Activated CD8-positive, alpha-beta memory T cell treated with anti-CD3 and anti-CD28 coated beads, Interleukin-2, amount 10 ng/mL, durations not matched to agents 7 days and 5 days (primary cell): ENCODE measurements at regions not wholly inside any gene's neighbourhood (a gene's known extent, or its start where the extent isn't known, plus 50 kb on each side); places are given as distances from the start of the nearest gene placed in this dataset.

ENCODE experiments used
- ATAC-seq: fragments of 150-1000 bp; cut with Tn5 transposase; one replicate; pipeline ENCODE4 v1.10.0; 2021; ENCODE audit warnings: moderate library complexity
- CTCF ChIA-PET: fragments of 350-600 bp; sonication (Branson Sonifier 250); formaldehyde crosslinking; loops from one replicate; lab custom pipeline; 2021; ENCODE audit warnings: antibody characterized with exemption; lab: Charles Lee
- DNase-seq: peaks from one replicate; pipeline ENCODE4 v3.0.0-alpha.2; 2020
- H3K27ac Mint-ChIP-seq: one replicate; pipeline ENCODE4 v1.8.0; 2021; ENCODE audit warnings: mild to moderate bottlenecking, mixed read lengths
- H3K27me3 Mint-ChIP-seq: one replicate; pipeline ENCODE4 v1.8.0; 2021; ENCODE audit warnings: mixed read lengths
- H3K36me3 Mint-ChIP-seq: one replicate; pipeline ENCODE4 v1.8.0; 2021; ENCODE audit warnings: mild to moderate bottlenecking, mixed read lengths
- H3K4me1 Mint-ChIP-seq: one replicate; pipeline ENCODE4 v1.8.0; 2021; ENCODE audit warnings: mixed read lengths
- H3K4me3 Mint-ChIP-seq: one replicate; pipeline ENCODE4 v1.8.0; 2021; ENCODE audit warnings: mild to moderate bottlenecking, moderate library complexity, mixed read lengths
- H3K9me3 Mint-ChIP-seq: one replicate; pipeline ENCODE4 v1.8.0; 2022; ENCODE audit warnings: low read depth, mixed read lengths

DNA sequence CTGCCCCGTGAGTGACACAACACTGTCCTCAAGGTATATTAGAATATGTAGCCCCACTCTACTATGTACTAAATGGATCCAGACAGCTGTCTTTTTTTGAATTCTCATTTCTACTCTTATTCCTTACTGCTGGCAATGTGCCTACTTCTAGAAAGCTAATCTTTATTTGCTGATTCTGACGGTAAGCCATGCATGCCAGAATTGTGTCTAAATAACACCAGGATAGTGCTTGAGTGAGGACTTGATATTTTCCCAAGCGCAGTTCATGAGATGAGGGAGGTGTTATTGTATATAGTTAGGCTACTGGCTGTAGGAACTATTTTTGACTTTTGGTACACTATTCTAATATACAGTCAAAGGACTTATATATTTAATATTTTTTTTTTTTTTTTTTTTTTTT lies 316.2 kb upstream of the NAV3 start:
- no peaks in the 10 kb centered on the region for H3K4me1 Mint-ChIP-seq
- no peak overlapping the region for H3K4me3 Mint-ChIP-seq
- DNase-seq (no peak), ATAC-seq (no peak)
- H3K9me3 Mint-ChIP-seq: no peaks in the 10 kb centered on the region
- H3K27ac Mint-ChIP-seq: no peak overlapping the region
- no peaks in the 10 kb centered on the region for H3K36me3 Mint-ChIP-seq
- no peaks in the 10 kb centered on the region for H3K27me3 Mint-ChIP-seq
- CTCF ChIA-PET: no interaction called here

DNA sequence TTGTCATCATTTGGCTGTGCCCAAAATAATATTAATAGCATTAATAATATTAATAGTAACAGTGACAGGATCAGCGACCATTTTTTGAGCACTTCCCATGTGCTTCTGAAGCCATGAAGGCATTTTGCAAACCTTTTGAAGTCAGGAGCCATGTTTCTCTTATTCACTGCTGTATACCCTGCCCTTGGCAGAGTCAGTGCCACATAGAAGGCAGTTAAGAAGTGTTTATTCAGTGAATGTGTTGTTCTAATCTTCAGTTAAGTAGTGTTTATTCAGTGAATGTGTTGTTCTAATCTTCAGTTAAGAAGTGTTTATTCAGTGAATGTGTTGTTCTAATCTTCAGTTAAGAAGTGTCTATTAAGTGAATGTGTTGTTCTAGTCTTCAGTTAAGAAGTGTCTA lies 319.7 kb upstream of the NAV3 start:
- Mint-ChIP-seq H3K4me1 (no peaks in the 10 kb centered on the region), H3K36me3 (no peaks in the 10 kb centered on the region), H3K9me3 (no peaks in the 10 kb centered on the region), H3K27ac (no peak overlapping the region), H3K27me3 (no peaks in the 10 kb centered on the region), H3K4me3 (no peak overlapping the region)
- ATAC-seq (no peak), DNase-seq (no peak)
- CTCF ChIA-PET: no interaction called here

DNA sequence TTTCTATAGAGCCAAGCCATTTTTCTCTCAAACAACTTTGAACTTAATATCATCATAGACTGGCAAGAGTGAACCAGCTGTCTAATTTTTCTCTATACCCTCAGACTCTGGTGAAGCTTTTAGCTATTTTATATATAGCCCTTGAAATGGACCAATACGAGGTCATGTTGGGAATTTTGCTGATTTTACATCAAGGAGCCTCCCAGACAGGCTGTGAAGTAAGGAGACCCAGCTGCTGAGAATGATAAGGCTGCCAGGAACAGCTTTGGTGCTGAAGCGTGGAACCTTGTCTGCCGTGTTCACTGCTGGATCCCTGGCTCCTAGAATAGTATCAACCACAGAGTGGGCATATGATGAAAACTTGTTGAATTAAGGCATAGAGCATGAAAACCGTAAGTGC lies 326.2 kb upstream of the NAV3 start:
- CTCF ChIA-PET: no interaction called here
- DNase-seq (no peak), ATAC-seq (no peak)
- H3K9me3 Mint-ChIP-seq: peaks cover 6% of the 10 kb centered on the region
- H3K4me3 Mint-ChIP-seq: no peak overlapping the region
- no peak overlapping the region for H3K27ac Mint-ChIP-seq
- no peaks in the 10 kb centered on the region for H3K4me1 Mint-ChIP-seq
- H3K36me3 Mint-ChIP-seq: no peaks in the 10 kb centered on the region
- H3K27me3 Mint-ChIP-seq: no peaks in the 10 kb centered on the region

DNA sequence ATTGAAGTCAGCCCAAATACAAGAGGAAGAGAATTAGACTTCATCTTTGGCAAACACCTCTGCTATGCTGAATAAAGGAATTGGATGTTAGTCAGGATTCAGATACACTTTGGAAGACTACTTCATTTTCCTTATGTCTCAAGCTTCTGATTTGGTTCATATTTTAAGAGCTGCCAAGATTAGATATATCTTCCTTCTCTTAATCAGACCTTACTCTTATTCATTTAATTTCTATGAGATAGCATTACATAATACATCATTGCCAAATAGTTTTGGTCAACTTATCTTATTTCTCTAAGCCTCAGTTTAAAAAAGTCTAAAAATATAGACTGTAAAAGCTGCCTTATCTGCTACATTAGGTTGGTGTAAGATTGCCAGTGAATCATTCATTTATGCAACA lies 330.6 kb upstream of the NAV3 start:
- DNase-seq: no peak
- H3K36me3 Mint-ChIP-seq: no peaks in the 10 kb centered on the region
- no peak for ATAC-seq
- no peak overlapping the region for H3K4me3 Mint-ChIP-seq
- CTCF ChIA-PET: no interaction called here
- H3K27me3 Mint-ChIP-seq: no peaks in the 10 kb centered on the region
- H3K27ac Mint-ChIP-seq: no peak overlapping the region
- H3K4me1 Mint-ChIP-seq: no peaks in the 10 kb centered on the region
- H3K9me3 Mint-ChIP-seq: peaks cover 6% of the 10 kb centered on the region

DNA sequence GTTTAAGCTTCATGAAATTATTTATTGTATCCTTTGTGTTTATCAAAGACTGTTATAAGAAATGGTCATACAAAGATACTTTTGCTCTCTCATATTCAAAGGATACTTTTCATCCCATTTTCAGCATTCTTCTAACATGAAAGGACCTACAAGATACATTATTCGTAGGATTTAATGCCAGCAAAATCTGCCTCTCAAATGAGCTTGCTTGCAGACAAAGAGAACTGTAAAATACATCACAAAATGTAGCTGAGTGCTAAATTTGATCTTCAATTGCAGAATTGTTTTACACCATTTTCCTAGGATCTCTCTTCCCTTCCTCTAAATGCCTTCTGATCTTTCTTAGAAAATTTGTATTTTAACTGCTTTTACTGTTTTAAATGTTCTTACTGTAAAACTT lies 333.0 kb upstream of the NAV3 start:
- Mint-ChIP-seq H3K27ac (no peak overlapping the region), H3K4me1 (no peaks in the 10 kb centered on the region), H3K36me3 (no peaks in the 10 kb centered on the region), H3K9me3 (peaks cover 4% of the 10 kb centered on the region), H3K27me3 (no peaks in the 10 kb centered on the region), H3K4me3 (no peak overlapping the region)
- CTCF ChIA-PET: no interaction called here
- DNase-seq (no peak), ATAC-seq (no peak)

DNA sequence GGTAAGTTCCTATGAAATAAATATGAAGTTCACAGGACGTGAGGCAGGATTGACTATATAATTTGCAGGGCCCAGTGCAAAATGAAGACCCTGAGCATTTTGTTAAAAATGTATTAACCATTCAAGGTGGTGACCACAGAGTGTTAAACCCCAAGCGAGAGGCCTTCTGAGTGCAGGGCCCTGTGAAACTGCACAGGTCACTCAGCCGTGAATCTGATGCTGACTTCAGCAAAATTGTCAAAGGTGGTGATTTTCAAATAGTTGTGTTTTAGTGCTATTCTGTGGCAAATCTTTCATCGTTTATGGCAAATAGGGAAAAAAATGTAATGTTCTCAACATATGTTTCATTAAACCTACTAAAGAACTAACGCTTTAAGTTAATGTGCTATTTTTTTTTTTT lies 334.0 kb upstream of the NAV3 start:
- DNase-seq (no peak), ATAC-seq (no peak)
- Mint-ChIP-seq H3K9me3 (peaks cover 4% of the 10 kb centered on the region), H3K4me3 (no peak overlapping the region), H3K27me3 (no peaks in the 10 kb centered on the region), H3K36me3 (no peaks in the 10 kb centered on the region), H3K4me1 (no peaks in the 10 kb centered on the region), H3K27ac (no peak overlapping the region)
- CTCF ChIA-PET: no interaction called here

DNA sequence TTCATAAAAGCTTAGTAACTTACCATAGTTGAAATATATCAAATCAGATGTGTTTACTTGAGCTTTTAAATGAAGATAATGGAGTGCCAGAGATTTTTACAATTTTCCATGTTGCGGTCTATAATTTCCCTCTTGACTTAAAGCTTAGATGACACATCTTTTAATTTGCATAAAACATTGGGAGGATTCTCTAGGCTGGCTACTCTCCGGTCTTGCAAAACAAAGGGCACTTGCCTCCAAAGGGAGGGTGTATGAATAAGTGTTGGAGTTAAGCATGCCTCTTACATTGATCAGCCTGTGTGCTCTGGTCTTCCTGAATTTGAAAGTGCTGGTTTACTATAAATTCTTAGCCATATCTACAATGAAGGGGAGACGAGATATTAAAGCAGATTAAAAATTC lies 336.4 kb upstream of the NAV3 start:
- no peak overlapping the region for H3K4me3 Mint-ChIP-seq
- H3K27me3 Mint-ChIP-seq: no peaks in the 10 kb centered on the region
- DNase-seq (no peak), ATAC-seq (no peak)
- no peaks in the 10 kb centered on the region for H3K4me1 Mint-ChIP-seq
- H3K9me3 Mint-ChIP-seq: no peaks in the 10 kb centered on the region
- no peak overlapping the region for H3K27ac Mint-ChIP-seq
- H3K36me3 Mint-ChIP-seq: no peaks in the 10 kb centered on the region
- CTCF ChIA-PET: no interaction called here

DNA sequence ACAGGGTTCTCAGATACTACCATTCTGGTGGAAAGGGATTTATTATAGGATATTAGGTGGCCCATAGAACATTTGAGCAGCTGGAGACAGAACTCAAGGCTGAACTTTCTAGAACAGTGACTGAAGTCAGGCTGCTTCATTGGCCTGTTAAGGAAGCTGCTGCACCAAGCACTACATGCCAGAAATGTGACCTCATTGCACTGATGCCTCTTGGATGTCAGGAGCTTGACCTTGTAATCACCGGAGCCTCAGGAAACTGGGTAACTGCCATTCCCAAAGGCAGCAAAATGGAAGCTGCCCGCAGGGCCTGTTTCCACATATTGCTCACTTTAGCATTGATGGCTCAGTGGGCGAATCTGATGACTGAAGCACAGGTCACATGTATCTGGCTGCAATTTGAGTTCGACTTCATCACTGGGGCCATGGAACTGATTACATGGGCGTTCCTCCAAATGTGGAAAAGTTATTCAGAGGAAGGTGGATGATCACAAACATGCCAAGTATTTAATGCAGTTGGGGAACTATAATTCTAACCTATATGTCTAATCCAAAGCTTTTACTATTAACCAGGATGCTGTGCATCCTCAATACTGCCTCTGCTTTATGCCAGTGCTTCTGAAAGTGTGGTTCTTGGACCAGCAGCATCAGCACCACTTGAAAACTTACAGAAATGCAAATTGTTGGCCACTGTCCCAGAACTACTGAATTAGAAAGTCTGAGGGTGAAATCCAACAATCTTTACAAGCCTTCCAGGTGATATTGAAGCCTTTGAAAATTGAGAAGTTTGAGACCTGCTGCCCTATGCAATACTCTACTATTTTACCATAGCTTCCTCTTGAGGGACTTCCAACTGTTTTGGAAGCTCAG lies 337.2 kb upstream of the NAV3 start:
- Mint-ChIP-seq H3K36me3 (no peaks in the 10 kb centered on the region), H3K9me3 (no peaks in the 10 kb centered on the region), H3K27me3 (no peaks in the 10 kb centered on the region), H3K4me1 (no peaks in the 10 kb centered on the region), H3K27ac (no peak overlapping the region), H3K4me3 (no peak overlapping the region)
- ATAC-seq (no peak), DNase-seq (no peak)
- CTCF ChIA-PET: no interaction called here

DNA sequence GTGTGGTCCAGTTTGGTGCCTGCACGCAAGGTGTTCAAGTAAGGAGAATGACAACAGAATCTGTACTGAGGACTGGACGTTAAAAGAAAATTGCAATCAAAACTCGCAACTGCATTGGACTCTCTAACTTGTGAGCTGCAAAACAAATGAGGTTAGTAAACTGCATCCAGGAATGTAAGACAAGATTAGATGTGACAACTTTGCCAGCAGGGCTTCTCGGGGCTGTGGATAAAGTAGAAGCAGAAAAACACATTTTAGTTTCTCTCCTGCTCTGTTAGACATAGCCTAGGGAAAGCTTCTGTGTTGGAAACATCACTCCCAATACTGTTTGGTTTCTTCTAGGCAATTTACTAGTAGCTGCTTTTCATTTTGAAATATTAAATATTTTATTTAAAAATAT lies 338.2 kb upstream of the NAV3 start:
- CTCF ChIA-PET: no interaction called here
- Mint-ChIP-seq H3K9me3 (no peaks in the 10 kb centered on the region), H3K36me3 (no peaks in the 10 kb centered on the region), H3K27ac (no peak overlapping the region), H3K4me1 (no peaks in the 10 kb centered on the region), H3K27me3 (no peaks in the 10 kb centered on the region), H3K4me3 (no peak overlapping the region)
- ATAC-seq: no peak
- no peak for DNase-seq

DNA sequence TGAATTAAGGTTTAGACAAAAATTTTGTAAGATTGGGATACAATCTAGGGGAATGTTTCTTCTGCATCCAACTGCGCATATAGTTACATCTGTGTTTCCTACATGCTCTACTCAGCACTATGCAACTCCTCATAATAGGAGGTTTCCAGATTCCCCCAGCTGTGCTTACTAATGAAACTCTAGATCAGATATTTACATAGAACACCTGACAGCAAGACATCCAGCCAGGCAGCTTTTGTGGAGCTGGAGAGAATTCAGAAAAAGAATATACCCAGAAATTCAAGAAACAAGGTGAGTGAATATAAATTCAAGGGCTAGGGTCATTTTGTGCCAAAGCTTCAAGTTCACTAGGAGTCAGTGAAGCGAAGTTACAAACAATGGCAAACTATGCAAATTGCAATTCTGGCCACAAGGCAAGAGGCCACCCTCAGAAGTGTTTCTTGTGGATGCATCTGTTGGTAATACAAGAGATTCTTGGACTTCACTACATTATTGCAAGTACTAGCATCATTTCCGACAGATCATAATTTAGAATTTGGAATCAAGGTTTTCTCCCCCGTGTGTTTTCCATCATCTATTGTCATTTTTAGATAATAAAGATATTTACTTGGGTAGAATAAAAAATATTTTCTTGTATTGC lies 341.2 kb upstream of the NAV3 start:
- Mint-ChIP-seq H3K4me3 (no peak overlapping the region), H3K27me3 (no peaks in the 10 kb centered on the region), H3K36me3 (no peaks in the 10 kb centered on the region), H3K9me3 (no peaks in the 10 kb centered on the region), H3K27ac (no peak overlapping the region), H3K4me1 (no peaks in the 10 kb centered on the region)
- CTCF ChIA-PET: no interaction called here
- ATAC-seq: no peak
- DNase-seq: no peak

DNA sequence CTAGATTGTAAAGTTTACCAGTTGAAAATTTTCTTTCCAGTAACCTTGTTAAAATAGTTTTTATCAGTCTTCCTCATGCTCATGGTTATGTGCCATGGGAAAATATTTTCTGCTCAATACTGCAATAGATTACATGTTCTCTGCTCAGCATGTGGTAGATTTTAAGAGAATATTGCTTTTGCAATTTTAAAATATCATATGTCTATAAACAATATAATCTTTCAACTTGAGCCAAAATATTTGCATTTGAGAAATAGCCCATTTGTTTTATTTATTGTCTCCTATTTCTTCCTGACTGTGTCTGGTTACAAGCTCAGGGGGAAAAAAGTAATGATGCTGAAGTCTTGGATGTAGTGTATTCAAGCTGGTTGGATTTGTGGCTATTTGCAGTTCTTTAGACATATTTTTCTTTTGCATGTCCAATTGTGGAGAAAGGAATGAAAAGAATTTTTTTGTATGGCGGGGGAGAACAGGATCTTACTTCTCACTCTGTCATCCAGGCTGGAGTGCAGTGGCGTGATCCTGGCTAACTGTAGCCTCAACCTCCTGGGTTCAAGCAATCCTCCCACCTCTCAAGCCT lies 342.6 kb upstream of the NAV3 start:
- no peaks in the 10 kb centered on the region for H3K36me3 Mint-ChIP-seq
- no peaks in the 10 kb centered on the region for H3K27me3 Mint-ChIP-seq
- no peak for DNase-seq
- CTCF ChIA-PET: no interaction called here
- no peak overlapping the region for H3K4me3 Mint-ChIP-seq
- no peaks in the 10 kb centered on the region for H3K4me1 Mint-ChIP-seq
- ATAC-seq: no peak
- no peak overlapping the region for H3K27ac Mint-ChIP-seq
- H3K9me3 Mint-ChIP-seq: peaks cover 2% of the 10 kb centered on the region

DNA sequence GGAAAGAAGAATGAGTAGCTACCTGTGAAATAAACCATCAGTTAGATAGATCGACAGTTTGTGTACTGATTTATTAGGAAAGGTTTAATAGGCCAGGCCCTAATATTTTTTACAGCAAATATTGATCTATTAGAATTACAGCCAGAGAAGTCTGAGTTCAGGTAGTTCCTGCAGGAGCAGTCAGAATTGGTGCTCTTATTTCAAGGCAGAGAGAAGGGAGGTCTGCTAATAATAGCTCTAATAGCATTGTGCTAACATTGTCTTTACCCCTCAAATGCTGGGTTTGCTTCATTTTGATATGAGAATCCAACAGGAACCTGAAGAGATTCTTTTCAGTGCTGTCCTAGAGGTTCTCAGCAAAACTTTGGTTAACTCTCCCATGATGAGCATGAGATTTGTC lies 343.8 kb upstream of the NAV3 start:
- no peaks in the 10 kb centered on the region for H3K27me3 Mint-ChIP-seq
- ATAC-seq: no peak
- H3K4me1 Mint-ChIP-seq: no peaks in the 10 kb centered on the region
- H3K36me3 Mint-ChIP-seq: no peaks in the 10 kb centered on the region
- DNase-seq: no peak
- no peak overlapping the region for H3K4me3 Mint-ChIP-seq
- H3K27ac Mint-ChIP-seq: no peak overlapping the region
- H3K9me3 Mint-ChIP-seq: peaks cover 4% of the 10 kb centered on the region
- CTCF ChIA-PET: no interaction called here

DNA sequence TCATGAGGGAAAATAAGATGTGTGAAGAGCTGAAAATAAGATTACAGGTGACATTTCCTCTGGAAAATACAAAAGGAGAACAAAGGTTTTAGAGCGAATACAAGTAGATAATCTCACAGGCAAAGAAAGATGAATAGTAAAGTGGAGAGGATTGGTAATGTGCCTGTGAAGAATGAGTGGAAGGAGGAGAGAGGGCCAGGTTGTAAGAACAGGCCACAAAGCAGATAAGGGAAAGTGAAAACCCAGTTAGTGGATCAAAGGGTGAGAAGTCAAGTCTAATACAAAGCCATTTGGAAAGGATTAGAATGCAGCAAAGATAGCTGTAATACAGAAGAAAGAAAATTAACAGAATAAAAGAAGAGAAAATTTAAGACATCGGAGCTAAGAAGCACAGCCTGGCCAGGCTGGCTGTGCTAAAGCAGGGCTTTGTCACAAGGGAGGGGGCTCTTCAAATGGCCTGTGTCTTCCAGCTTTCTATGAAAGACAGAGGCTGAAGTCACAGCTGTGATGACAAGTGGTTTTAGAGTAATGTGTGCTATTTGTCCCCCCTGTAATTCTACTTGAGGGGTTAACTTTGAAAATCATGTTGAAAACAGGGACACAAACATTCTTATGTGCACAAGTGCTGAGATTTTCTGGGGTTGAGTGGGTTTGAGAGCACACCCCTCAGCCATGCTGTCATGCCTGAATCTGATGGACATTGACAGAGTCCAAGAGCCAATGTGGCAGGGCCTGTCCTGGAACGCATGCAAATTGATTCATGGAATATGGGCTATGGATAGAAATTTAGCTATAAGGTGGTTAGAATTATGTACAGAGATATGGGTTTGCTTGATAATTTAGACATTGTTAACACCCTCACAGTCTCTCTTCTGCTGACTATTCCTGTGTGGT lies 344.5 kb upstream of the NAV3 start:
- Mint-ChIP-seq H3K27ac (no peak overlapping the region), H3K27me3 (no peaks in the 10 kb centered on the region), H3K4me1 (no peaks in the 10 kb centered on the region), H3K9me3 (peaks cover 4% of the 10 kb centered on the region), H3K4me3 (no peak overlapping the region), H3K36me3 (no peaks in the 10 kb centered on the region)
- DNase-seq: no peak
- ATAC-seq: no peak
- CTCF ChIA-PET: no interaction called here
